ENCODE measurements at regions not wholly inside any gene's neighbourhood (a gene's known extent, or its start where the extent isn't known, plus 50 kb on each side); places are given as distances from the start of the nearest gene placed in this dataset.
"Not testable (repeated sequence)": the region's sequence is repeated elsewhere in the genome, so short reads cannot be mapped to it uniquely, and the experiment has no call there.

DNA sequence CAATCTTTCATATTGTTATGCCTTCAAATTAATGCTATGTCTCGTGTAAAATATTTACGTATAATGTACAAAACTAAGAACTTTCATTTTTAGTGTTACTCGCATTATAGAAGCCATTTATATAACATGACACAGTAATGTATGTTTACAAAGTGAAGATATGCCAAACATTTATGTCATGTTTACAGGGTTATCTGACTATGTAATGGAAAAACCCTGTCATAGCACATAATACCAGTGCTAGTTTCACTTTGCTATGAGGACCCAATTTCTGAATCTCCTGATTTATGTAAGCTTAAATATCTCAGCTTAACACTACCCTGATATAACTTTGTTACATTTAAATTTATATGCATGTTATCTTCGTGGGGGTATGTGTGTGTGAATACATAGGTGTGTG is 233.1 kb downstream of the FAT4 start:
- ATAC-seq: no peak
- no peak for DNase-seq
- intact Hi-C loops (cut with DNase I, micrococcal nuclease): no loop called here

DNA sequence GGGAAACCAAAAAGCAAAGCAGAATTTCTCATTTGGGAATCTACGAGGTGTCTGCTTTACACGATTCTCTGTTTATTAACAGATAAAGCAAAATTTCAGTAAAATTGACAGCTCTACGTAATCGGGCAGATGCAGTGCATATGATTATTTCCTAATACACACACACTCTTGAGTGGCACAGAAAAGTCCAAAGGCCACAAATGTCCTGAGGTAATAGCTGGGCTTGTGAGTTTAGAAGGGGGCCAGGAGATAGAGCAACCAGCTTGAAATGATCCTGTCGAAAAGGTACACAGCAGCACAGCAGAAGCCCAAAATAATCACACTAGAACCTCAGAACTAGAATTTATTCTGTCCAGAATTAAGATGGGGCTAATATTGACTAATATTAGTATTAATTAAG is 236.0 kb downstream of the FAT4 start:
- intact Hi-C loops (cut with DNase I, micrococcal nuclease): no loop called here
- DNase-seq (no peak), ATAC-seq (no peak)

- DNase-seq (no peak), ATAC-seq (no peak)
- intact Hi-C loops (cut with DNase I, micrococcal nuclease): no loop called here
Measured at GRCh38 chr4:125551466-125551865, 236.7 kb downstream of the FAT4 start.

GRCh38 chr4:125551967-125552366 is 237.2 kb downstream of the FAT4 start:
- intact Hi-C loops (cut with DNase I, micrococcal nuclease): no loop called here
- ATAC-seq: no peak

GRCh38 chr4:125572601-125573000 is 257.8 kb downstream of the FAT4 start:
- intact Hi-C loops (cut with DNase I, micrococcal nuclease): no loop called here
- DNase-seq: no peak
- no peak for ATAC-seq

More at GRCh38 chr4:125551967-125552366, 237.2 kb downstream of the FAT4 start:
- DNase-seq: no peak

GRCh38 chr4:125573368-125573767 is 258.6 kb downstream of the FAT4 start:
- intact Hi-C loops (cut with DNase I, micrococcal nuclease): no loop called here
- ATAC-seq: no peak
- DNase-seq: no peak

GRCh38 chr4:125573786-125574185 is 259.0 kb downstream of the FAT4 start:
- DNase-seq: no peak
- intact Hi-C loops (cut with DNase I, micrococcal nuclease): no loop called here

GRCh38 chr4:125582302-125582701 is 267.5 kb downstream of the FAT4 start:
- DNase-seq (no peak), ATAC-seq (no peak)
- intact Hi-C loops (cut with DNase I, micrococcal nuclease): no loop called here

More at GRCh38 chr4:125573786-125574185, 259.0 kb downstream of the FAT4 start:
- no peak for ATAC-seq

DNA sequence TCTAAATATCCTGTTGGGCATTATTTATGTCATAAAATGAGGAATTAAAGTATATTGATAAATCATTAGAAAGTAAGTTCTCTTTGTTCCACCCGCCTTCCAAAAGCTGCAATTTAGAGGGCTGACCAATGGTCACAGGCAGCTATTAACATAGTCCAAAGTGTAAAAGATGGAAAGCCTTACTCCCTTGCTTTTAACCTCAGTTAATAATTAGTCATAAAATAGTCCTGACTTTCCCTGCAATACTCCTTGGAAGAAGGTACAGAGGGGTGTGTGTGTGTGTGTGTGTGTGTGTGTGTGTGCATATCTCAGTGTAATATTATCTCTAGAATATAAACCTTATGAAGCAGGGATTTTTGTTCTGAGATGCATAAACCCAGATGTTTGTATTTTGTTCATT is 275.4 kb downstream of the FAT4 start:
- DNase-seq (no peak), ATAC-seq (no peak)
- intact Hi-C loops (cut with DNase I, micrococcal nuclease): no loop called here

DNA sequence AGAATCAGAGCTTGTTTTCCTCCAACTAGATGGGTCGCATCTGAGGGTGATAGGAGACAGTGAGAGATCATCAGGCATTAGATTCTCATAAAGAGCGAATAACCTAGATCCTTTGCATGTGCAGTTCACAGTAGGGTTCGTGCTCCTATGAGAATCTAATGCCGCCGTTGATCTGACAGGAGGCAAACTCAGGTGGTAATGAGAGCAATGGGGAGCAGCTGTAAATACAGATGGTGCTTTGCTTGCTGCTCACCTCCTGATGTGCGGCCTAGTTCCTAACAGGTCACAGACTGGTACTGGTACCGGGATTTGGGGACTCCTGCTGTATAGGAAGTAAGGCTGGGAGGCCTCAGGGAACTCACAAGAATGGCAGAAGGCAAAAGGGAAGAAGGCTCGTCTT is 276.5 kb downstream of the FAT4 start:
- DNase-seq (no peak), ATAC-seq (no peak)
- intact Hi-C loops (cut with DNase I, micrococcal nuclease): no loop called here

DNA sequence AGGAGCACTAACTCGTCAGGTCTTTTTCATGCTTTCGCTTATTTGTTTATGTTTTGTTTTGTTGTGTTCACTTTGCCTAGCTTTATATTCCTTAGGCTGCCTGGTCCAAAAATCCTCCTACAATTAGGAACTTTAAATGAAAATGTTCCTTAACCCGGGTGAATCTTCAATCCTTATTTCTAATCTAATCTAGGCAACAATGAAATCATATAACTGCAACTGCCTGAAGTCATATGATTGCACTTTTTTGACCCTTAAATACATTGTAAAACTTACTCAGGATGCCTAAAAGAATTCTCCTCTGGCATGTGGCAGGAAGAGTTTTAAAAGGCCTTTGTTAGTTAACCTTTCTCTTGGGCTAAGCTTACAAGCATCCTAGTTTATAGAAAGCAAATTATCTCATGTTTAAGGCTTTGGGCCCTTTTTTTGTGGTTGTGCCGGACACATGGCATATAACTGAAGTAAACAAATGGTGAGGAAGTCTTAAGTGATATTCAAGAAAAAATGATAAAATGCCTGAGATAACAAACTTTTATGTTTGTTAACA is 279.4 kb downstream of the FAT4 start:
- ATAC-seq: no peak
- intact Hi-C loops (cut with DNase I, micrococcal nuclease): no loop called here
- DNase-seq: no peak

DNA sequence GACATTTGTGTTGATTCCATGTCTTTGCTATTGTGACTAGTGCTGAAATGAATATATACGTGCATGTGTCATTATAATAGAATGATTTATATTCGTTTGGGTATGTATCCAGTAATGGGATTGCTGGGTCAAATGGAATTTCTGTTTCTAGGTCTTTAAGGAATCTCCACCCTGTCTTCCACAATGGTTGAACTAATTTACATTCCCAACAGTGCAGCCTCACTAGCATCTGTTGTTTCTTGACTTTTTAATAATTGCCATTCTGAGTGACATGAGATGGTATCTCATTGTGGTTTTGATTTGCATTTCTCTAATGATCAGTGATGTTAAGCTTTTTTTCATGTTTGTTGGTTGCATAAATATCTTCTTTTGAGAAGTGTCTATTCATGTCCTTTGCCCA is 291.2 kb downstream of the FAT4 start:
- ATAC-seq; DNase-seq; intact Hi-C loops (cut with DNase I, micrococcal nuclease): not testable (repeated sequence)

DNA sequence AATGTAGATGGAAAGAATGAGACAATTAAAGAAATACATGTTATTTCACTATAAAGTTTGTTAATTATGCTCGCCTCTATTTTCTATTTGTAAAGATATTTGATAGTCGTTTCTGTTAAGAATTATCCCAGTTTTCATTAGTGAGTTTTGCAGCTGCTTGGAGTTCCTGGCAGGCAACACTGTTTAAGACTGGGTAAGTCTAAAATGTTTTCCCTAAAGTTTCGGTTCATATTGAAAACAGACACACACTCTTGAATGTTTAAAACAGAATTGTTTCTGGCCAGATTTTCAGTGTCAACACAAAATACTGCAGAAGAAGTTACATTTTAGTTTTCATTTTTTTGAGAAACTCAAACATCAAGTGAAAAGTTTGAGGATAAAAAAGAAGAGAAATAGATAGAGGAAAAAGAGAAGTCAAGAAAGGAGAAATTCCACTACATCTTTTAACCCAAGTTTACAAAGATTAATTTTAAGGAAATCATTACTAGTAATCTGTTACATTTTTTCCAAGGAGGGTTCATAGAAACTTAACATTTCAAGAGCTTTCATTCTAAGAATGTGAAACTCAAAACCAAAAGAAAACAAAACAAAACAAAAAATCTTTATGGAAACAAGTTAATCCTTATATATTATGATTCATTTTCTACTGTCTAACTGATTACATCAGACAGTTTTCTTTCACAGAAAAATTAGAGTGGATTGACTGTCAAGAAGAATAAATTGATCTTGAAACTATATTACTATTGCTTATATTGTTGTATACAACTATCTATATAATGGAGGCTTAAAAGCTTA is 305.5 kb downstream of the FAT4 start:
- no peak for ATAC-seq
- intact Hi-C loops (cut with DNase I, micrococcal nuclease): no loop called here
- DNase-seq: no peak

- DNase-seq (no peak), ATAC-seq (no peak)
- intact Hi-C loops (cut with DNase I, micrococcal nuclease): no loop called here
Measured at GRCh38 chr4:125624951-125625350, 310.2 kb downstream of the FAT4 start.

DNA sequence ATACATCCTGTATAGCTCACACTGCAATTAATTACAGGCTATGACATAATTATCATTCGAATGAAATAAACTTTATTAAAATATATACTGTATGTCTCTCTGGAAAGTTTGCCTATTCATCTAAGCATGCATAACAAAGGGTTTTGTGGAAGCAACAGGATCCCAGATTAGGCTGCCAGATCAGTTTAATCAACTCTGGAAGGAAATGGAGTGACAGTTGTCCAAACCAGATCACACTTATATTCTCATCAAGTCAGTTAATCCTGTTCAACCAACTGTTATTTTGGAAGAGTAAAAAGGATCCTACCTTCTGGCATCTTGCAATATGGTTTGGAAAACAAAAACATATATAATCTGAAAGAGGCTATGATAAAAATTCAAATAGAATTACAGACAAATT is 312.2 kb downstream of the FAT4 start:
- DNase-seq (no peak), ATAC-seq (no peak)
- intact Hi-C loops (cut with DNase I, micrococcal nuclease): no loop called here

DNA sequence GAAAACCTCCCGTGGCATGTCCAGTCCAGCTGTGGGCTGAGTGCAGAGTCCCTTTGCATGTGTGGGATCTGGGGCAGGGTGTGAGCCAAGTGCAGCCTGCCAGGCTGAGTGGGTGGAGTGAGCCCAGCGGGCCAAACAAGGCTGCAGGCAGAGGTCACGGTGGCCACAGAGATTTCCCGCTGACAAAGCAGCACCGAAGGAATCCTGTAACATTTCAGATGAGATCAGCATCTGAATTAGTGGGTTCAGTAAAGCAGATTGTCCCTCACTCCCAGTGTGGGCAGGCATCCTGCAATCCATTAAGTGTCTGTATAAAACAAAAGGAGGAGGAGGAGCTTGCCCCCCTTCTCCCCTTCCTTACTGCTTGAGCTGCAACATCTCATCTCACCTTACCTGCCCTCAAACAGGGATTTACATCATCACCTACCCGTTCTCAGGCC is 324.4 kb downstream of the FAT4 start:
- intact Hi-C loops (cut with DNase I, micrococcal nuclease): no loop called here
- no peak for DNase-seq
- no peak for ATAC-seq

DNA sequence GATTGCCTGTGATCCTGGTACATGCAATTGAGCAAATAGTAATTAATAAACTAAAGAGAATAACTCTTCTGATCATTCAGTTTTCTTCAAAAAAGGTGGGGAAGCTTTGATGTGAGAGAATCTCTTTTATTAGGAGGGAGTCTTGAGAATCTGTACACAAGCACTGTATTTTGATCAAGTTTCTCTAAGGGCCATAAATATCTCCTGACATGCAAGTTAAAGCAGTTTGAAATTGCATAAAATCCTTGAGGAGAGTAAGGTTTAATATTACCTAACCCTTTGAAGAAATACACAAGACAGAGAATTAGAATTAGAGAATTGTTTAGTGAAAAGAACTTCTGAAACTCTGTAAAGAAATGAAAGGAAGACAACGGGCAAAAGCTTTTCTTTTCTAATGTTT is 326.9 kb downstream of the FAT4 start:
- DNase-seq: no peak
- intact Hi-C loops (cut with DNase I, micrococcal nuclease): no loop called here
- no peak for ATAC-seq

GRCh38 chr4:125642645-125643044 is 327.9 kb downstream of the FAT4 start:
- no peak for ATAC-seq
- intact Hi-C loops (cut with DNase I, micrococcal nuclease): no loop called here
- no peak for DNase-seq

DNA sequence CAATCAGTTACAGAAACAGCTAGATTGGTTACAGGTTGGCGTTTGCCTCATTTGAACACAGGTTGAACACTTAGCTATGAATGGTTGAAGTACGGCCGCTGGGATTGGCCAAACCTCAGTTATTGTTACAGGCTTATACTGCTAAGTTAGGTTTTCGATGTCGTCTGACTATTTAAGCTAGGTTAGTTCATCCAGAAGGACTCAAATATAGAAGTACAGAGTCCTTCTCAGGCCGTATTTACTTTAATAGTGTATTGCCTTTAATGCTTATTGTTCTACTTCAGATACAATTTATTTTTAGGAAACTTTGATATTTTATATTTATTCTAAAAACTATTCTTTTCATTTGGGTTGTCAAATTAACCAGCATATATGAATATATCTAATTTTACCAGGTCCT is 334.7 kb downstream of the FAT4 start:
- intact Hi-C loops (cut with DNase I, micrococcal nuclease): no loop called here
- ATAC-seq (no peak), DNase-seq (no peak)

GRCh38 chr4:125650557-125650956 is 335.8 kb downstream of the FAT4 start:
- no peak for DNase-seq
- no peak for ATAC-seq
- intact Hi-C loops (cut with DNase I, micrococcal nuclease): no loop called here
